Urinary bladder (tissue), 3 donors: ENCODE measurements at regions not wholly inside any gene's neighbourhood (a gene's known extent, or its start where the extent isn't known, plus 50 kb on each side); places are given as distances from the start of the nearest gene placed in this dataset.

Experiments
- DNase-seq: peaks from one replicate; pipeline ENCODE4 v3.0.0-alpha.2; 2015; ENCODE audit errors: extremely low spot score
- H3K27ac ChIP-seq: one replicate; pipeline ENCODE4 v1.5.1; 2013; ENCODE audit warnings: low read depth, mild to moderate bottlenecking, moderate library complexity
- H3K36me3 ChIP-seq: one replicate; pipeline ENCODE4 v1.6.1; 2013; ENCODE audit warnings: mild to moderate bottlenecking, moderate library complexity; ENCODE audit not compliant: insufficient read depth
- H3K4me1 ChIP-seq: one replicate; pipeline ENCODE4 v1.6.1; 2013; ENCODE audit warnings: mild to moderate bottlenecking, moderate library complexity; ENCODE audit not compliant: insufficient read depth
- H3K4me3 ChIP-seq: one replicate; pipeline ENCODE4 v1.5.1; 2013; ENCODE audit warnings: low read depth, low read length
- WGBS: extraction: QIAGEN DNeasy Blood & Tissue Kit; methylation state at CpG from one replicate; pipeline ENCODE4 v1.1.7; 2013; 5-methylcytosine and 5-hydroxymethylcytosine counted together
- donor health status: healthy with polysubstance abuse.
- donor health status: healthy.

DNA sequence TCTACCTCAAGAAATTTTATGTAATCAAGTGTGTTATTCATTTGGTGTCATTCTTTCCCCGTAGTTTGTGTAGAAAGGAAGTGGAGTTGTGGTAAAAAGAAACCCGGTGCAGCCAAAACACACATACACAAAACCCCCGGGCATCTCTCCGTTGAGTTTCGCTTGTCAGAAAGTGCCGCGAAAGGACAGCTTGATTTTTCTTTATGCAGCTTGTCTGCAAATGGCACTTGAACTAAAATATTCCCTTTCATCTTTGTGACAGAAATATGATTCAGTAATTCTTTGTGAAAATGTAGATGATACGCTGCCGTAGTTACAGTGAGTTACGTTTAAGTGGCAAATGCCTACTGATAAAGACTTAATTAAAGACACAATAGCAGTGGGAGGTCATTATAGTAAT lies 268.8 kb upstream of the SPRED2 start:
- H3K4me1 ChIP-seq, result no peaks in the 10 kb centered on the region
- no peak overlapping the region for H3K4me3 ChIP-seq
- no peak for DNase-seq
- H3K27ac ChIP-seq, result no peak overlapping the region
- 88% methylated on average over 10 of the region's 10 CpGs for WGBS
- no peaks in the 10 kb centered on the region for H3K36me3 ChIP-seq

GRCh38 chr2:65700720-65701119 lies 268.3 kb upstream of the SPRED2 start:
- WGBS, result 79% methylated on average over 7 of the region's 7 CpGs
- Histone ChIP-seq H3K4me3 (no peak overlapping the region), H3K4me1 (no peaks in the 10 kb centered on the region), H3K27ac (no peak overlapping the region), H3K36me3 (no peaks in the 10 kb centered on the region)
- no peak for DNase-seq

DNA sequence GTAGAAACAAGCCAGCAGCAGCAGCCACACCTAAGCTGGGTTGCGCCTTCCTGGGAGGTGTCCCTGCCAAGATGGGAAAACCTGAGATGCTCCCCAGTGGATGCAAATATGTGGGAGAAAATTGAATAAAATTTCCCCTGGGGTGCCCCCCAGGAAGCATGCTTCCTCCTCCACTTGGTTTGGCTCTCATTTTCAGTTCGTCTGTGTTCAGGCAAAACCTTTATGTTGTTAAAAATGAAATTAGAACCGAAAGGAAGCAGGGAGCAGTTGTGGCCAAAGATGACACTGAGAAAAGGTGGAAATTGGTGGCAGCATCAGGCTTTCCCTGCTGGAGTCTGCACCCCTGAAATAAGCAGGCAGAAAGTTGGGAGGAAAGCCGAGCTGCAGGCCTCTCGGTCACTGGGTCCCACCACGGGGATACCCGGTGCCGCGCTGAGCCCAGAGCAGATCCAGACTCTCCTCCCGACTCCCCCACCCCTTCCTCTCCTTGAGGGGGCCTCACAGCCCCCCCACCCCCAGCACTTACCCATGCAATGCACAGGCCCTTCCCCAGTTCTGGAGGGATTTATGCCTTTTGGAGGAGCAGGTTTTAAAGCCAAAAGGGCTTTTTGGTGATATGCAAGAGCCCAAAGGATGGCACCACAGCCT lies 267.7 kb upstream of the SPRED2 start:
- no peak for DNase-seq
- no peaks in the 10 kb centered on the region for H3K36me3 ChIP-seq
- no peak overlapping the region for H3K27ac ChIP-seq
- H3K4me1 ChIP-seq, result no peaks in the 10 kb centered on the region
- no peak overlapping the region for H3K4me3 ChIP-seq
- 86% methylated on average over 10 of the region's 10 CpGs for WGBS

- H3K27ac ChIP-seq, result no peak overlapping the region
- H3K36me3 ChIP-seq, result no peaks in the 10 kb centered on the region
- 68% methylated on average over 5 of the region's 5 CpGs for WGBS
- no peaks in the 10 kb centered on the region for H3K4me1 ChIP-seq
- H3K4me3 ChIP-seq, result no peak overlapping the region
- no peak for DNase-seq
Observed at GRCh38 chr2:65691816-65692215, 259.4 kb upstream of the SPRED2 start.

GRCh38 chr2:65688141-65688886 lies 255.9 kb upstream of the SPRED2 start:
- DNase-seq, result no peak
- no peak overlapping the region for H3K27ac ChIP-seq
- H3K4me3 ChIP-seq, result no peak overlapping the region
- no peaks in the 10 kb centered on the region for H3K4me1 ChIP-seq
- 73% methylated on average over 4 of the region's 4 CpGs for WGBS
- H3K36me3 ChIP-seq, result no peaks in the 10 kb centered on the region

- Histone ChIP-seq H3K36me3 (no peaks in the 10 kb centered on the region), H3K4me3 (no peak overlapping the region), H3K4me1 (no peaks in the 10 kb centered on the region), H3K27ac (no peak overlapping the region)
- 93% methylated on average over 9 of the region's 9 CpGs for WGBS
- DNase-seq, result no peak
Observed at GRCh38 chr2:65687614-65688013, 255.2 kb upstream of the SPRED2 start.

GRCh38 chr2:65686928-65687521 lies 254.6 kb upstream of the SPRED2 start:
- Histone ChIP-seq H3K27ac (no peak overlapping the region), H3K36me3 (no peaks in the 10 kb centered on the region), H3K4me1 (no peaks in the 10 kb centered on the region), H3K4me3 (no peak overlapping the region)
- no peak for DNase-seq
- WGBS, result 52% methylated on average over 5 of the region's 5 CpGs

GRCh38 chr2:65681503-65681902 lies 249.1 kb upstream of the SPRED2 start:
- Histone ChIP-seq H3K4me3 (no peak overlapping the region), H3K27ac (no peak overlapping the region), H3K4me1 (no peaks in the 10 kb centered on the region), H3K36me3 (no peaks in the 10 kb centered on the region)
- WGBS, result 64% methylated on average over 1 of the region's 1 CpG
- no peak for DNase-seq

DNA sequence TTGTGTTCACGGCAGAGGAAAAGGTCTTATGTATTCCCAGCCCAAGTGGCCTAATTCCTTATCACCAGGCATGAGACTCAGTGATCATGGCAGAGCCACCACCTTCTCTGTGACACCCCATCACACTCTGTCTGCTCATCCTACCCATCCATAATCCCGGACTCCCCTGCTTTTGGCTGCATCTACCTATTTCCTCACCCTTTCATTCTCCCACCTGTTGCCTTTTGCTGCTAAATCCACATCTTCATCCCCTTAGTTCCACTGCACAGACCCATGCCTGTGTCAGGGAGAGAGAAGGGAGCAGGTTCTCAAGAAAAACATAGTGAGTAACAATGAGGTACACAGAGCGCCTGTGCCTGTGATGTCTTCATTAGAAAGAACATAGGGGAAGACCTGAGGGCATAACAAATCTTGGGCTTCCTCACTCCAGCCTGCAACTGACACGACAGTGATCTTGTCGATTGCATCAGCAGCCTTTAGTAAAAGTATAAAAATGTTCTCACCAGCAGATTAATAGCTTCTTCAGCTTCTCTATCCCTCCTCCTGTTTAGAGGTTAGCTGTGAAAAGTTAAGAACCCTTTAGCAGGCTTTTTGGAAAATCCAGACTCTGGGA lies 246.5 kb upstream of the SPRED2 start:
- no peaks in the 10 kb centered on the region for H3K4me1 ChIP-seq
- DNase-seq, result no peak
- H3K36me3 ChIP-seq, result no peaks in the 10 kb centered on the region
- H3K4me3 ChIP-seq, result no peak overlapping the region
- H3K27ac ChIP-seq, result no peak overlapping the region
- 80% methylated on average over 5 of the region's 5 CpGs for WGBS

GRCh38 chr2:65675350-65675749 lies 243.0 kb upstream of the SPRED2 start:
- no peak for DNase-seq
- no peaks in the 10 kb centered on the region for H3K36me3 ChIP-seq
- H3K27ac ChIP-seq, result no peak overlapping the region
- H3K4me3 ChIP-seq, result no peak overlapping the region
- WGBS, result 88% methylated on average over 4 of the region's 4 CpGs
- no peaks in the 10 kb centered on the region for H3K4me1 ChIP-seq

DNA sequence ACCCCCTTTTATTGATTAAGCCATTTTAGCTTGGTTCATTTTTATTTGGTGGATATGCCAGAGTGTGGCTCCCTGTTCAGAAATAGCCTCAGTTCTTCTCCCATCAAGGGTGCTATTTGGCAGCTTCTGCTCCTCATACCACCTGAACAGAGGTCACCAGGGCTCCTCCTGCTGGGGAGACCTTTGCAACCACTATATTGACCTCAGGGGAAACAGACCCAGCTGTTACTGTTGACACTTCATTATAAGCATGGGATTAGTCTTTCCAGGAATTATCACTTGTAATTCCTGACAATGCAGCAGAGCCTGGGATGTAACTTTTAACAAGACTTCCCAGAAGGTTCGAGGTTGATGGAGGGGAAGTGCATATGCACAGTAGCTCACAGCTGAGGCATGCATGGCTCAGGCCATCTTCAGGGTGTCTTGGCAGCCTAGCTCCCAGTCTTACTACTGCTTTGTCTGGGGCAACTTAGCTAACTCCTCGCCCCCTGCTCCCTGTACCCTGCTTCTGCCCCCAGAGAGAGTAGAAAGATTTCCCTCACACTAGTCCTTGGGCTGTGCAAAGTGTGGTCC lies 239.4 kb upstream of the SPRED2 start:
- no peak overlapping the region for H3K4me3 ChIP-seq
- no peaks in the 10 kb centered on the region for H3K36me3 ChIP-seq
- DNase-seq, result no peak
- H3K27ac ChIP-seq, result no peak overlapping the region
- no peaks in the 10 kb centered on the region for H3K4me1 ChIP-seq
- 51% methylated on average over 2 of the region's 2 CpGs for WGBS

DNA sequence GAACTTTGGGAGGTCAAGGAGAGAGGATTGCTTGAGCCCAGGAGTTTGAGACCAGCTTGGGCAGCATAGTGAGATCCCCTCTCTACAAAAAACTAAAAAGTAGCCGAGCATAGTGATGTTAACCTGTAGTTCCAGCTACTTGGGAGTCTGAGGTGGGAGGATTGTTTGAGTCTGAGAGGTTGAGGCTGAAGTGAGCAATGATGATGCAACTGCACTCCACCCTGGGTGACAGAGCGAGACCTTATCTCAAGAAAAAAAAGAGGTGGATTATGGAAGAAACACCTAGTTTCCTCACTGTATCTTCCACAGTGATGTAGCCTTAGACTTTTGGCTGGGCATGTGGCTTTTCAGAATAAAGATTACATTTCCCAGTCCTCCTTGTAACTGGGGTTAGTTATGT lies 237.2 kb upstream of the SPRED2 start:
- DNase-seq, result no peak
- Histone ChIP-seq H3K36me3 (no peaks in the 10 kb centered on the region), H3K27ac (no peak overlapping the region), H3K4me3 (no peak overlapping the region), H3K4me1 (no peaks in the 10 kb centered on the region)
- 98% methylated on average over 2 of the region's 2 CpGs for WGBS

DNA sequence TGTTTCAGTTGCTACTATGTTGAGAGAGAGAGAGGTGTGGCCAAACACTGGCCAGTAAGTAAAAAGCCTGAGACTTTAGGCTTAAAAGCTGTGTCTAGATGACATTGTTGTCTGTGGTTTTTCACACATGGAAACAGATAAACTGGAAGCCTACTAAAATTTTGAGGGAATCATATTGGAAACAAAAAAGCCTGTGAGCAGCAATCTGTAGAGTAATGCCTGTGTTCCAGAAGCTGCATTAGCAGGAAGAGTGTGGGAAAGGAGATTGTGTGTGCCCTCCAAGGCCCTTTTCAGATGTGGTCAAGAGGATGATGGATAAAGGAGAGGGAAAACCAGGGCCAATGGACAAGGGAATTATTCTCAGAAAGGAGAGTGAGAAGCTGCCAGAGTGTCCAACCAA lies 236.3 kb upstream of the SPRED2 start:
- no peaks in the 10 kb centered on the region for H3K36me3 ChIP-seq
- H3K27ac ChIP-seq, result no peak overlapping the region
- DNase-seq, result no peak
- H3K4me1 ChIP-seq, result no peaks in the 10 kb centered on the region
- H3K4me3 ChIP-seq, result no peak overlapping the region
